ENCODE measurements at regions not wholly inside any gene's neighbourhood (a gene's known extent, or its start where the extent isn't known, plus 50 kb on each side); places are given as distances from the start of the nearest gene placed in this dataset.

DNA sequence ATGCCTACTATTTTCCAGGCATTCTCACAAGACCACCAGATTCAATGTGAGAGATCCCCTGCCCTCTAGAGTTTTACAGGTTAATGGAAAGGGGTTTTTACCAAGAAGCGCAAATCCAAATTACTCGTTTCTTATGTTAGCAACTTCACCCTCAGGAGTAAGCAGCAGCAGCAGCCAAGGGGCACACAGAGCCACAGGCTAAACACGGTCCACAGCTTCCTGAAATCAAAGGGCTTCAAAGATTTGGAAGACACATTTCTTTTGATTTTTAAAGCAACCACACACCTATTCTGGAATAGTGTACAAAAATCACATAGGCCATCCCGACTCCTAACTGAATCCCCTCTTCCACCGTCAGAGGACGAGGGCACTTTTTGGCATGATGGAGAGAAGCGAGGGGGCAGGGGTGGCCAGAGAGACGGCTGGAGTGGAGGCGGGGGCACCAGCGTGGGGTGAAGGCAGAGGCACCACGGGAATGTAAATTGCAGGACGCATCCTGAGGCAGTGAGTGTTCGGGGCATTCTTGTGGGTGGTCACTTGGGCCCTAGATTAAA, 107.0 kb downstream of the ARF6 start:
- Histone ChIP-seq H3K9ac (ENCODE audit: low read depth in 2 of 2, low read length in 2 of 2) (peak overlapping the region; percentile 64 to 92), H3K4me1 (peaks cover 32% of the 10 kb centered on the region), H3K9me3 (no peaks in the 10 kb centered on the region), H3K36me3 (no peaks in the 10 kb centered on the region), H3K27me3 (no peaks in the 10 kb centered on the region), H3K27ac (peak overlapping the region; percentile 93), H3K4me3 (no peak overlapping the region)
- no peak for DNase-seq
- intact Hi-C loops (cut with DNase I): loop anchor here (2.0 kb wide), 1 partner anchor 107 kb away; the partner anchor contains the start of gene ARF6
- TF ChIP-seq, protein P1, sequence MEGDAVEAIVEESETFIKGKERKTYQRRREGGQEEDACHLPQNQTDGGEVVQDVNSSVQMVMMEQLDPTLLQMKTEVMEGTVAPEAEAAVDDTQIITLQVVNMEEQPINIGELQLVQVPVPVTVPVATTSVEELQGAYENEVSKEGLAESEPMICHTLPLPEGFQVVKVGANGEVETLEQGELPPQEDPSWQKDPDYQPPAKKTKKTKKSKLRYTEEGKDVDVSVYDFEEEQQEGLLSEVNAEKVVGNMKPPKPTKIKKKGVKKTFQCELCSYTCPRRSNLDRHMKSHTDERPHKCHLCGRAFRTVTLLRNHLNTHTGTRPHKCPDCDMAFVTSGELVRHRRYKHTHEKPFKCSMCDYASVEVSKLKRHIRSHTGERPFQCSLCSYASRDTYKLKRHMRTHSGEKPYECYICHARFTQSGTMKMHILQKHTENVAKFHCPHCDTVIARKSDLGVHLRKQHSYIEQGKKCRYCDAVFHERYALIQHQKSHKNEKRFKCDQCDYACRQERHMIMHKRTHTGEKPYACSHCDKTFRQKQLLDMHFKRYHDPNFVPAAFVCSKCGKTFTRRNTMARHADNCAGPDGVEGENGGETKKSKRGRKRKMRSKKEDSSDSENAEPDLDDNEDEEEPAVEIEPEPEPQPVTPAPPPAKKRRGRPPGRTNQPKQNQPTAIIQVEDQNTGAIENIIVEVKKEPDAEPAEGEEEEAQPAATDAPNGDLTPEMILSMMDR (IDR thresholded peaks at IDR 0.05): no peak

DNA sequence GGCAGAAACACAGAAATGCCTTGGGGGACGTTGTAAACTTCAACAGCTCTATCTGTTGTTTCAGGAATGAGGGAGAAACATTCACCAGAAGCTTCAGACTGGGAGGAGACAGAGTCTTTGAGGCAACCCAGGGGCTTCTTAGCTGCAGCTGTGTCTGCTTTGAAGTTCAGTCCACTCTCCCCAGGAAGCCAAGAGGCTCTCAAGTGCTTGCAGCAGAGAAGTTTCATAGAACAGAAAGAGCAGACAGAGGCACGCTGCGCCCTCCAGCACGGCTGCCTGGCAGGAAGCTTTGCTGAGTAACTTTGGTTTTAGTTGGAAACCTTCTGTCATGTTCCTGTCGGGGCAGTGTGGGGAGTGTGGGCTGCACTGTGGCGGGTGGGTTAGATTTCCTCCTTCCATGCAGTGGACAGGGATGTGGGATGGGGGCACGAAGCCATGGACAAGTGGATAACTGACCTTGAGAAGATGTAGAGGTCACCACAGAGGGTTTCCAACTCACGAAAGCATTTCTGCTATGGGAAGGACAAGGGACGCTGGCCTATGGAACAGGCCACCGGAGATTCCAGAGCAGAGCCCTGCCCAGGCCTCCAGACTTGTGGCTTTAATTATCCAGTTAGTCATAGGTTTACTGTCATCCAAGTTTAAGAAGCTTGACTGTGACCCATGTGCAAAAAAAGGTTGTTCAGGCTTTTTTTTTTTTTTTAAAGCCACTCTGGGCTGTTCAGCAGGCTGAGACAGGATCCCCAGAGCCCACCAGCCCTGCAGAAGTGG, 107.7 kb downstream of the ARF6 start:
- Histone ChIP-seq H3K9ac (ENCODE audit: low read depth in 2 of 2, low read length in 2 of 2) (peak overlapping the region; percentile 64 to 92), H3K4me1 (peaks cover 32% of the 10 kb centered on the region), H3K36me3 (no peaks in the 10 kb centered on the region), H3K27me3 (no peaks in the 10 kb centered on the region), H3K27ac (peak overlapping the region; percentile 93), H3K4me3 (no peak overlapping the region), H3K9me3 (no peaks in the 10 kb centered on the region)
- intact Hi-C loops (cut with DNase I): loop anchor here (2.0 kb wide), 1 partner anchor 108 kb away; the partner anchor contains the start of gene ARF6
- peak; percentile 63 for DNase-seq
- TF ChIP-seq, protein P1 (IDR thresholded peaks at IDR 0.05): no peak

GRCh38 chr14:50001151-50001998, 108.5 kb downstream of the ARF6 start:
- Histone ChIP-seq H3K36me3 (no peaks in the 10 kb centered on the region), H3K27me3 (no peaks in the 10 kb centered on the region), H3K9ac (ENCODE audit: low read depth in 2 of 2, low read length in 2 of 2) (peak overlapping the region; percentile 82 to 92), H3K4me1 (peaks cover 32% of the 10 kb centered on the region), H3K9me3 (no peaks in the 10 kb centered on the region), H3K4me3 (no peak overlapping the region), H3K27ac (peak overlapping the region; percentile 93)
- intact Hi-C loops (cut with DNase I): loop anchor here (2.0 kb wide), 1 partner anchor 109 kb away; the partner anchor contains the start of gene ARF6
- DNase-seq: peak; percentile 82
- TF ChIP-seq, protein P1 (IDR thresholded peaks at IDR 0.05): no peak

DNA sequence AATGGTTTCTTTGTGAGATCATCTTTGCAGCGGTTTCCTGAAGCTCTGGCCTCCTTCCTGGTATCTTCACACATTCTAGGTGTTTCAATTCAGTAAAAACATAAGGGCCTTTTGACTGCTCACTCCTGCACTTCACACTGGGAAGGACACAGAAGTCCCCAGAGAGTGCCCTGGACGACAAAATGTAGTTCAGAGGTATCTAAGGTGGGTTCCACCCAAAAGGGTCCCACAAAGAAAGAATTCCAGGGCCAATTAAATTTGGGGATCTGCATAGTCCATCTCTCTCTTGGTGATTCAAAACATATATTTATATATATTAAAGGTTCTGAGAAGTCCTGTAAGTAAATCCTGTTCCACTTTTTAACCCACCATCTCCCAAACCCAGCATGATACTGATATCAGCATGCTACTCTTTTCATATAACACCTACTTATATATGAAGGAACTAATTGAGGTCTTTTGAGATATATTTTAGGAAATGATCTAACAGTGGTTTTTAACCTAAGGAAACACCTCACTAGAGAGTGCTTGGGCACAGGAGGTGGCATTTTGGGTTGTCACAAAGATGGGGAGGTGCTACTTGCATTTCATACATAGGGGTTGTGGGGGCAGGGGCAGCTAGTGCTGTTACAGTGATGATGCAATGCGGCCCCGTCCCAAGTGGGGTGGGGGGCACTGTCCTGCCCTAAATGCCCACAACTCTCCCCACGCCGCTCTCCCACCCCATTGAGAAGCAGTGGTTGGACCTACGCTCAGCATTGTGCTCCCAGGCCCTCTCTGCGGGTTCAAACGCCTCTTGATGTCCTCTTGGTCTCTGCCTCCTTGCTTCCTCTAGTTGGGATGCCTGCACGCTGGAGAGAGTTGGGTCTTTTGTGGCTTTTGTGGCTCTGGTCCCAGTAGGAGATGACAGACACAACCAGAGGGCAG, 109.4 kb downstream of the ARF6 start:
- intact Hi-C loops (cut with DNase I): loop anchor here (2.0 kb wide), 1 partner anchor 109 kb away; the partner anchor contains the start of gene ARF6
- H3K4me1 ChIP-seq: peaks cover 32% of the 10 kb centered on the region

More for the DNA sequence above, 109.4 kb downstream of the ARF6 start:
- H3K4me3 ChIP-seq: peak overlapping the region; percentile 39
- H3K9ac ChIP-seq (ENCODE audit: low read depth in 2 of 2, low read length in 2 of 2): peak overlapping the region; percentile 69 to 97
- H3K9me3 ChIP-seq: no peaks in the 10 kb centered on the region
- peak; percentile 48 for DNase-seq
- H3K27ac ChIP-seq: peak overlapping the region; percentile 93
- H3K27me3 ChIP-seq: no peaks in the 10 kb centered on the region
- TF ChIP-seq, protein P1 (IDR thresholded peaks at IDR 0.05): no peak
- H3K36me3 ChIP-seq: no peaks in the 10 kb centered on the region
